Right lobe of liver (tissue), 4 donors: ENCODE measurements at regions not wholly inside any gene's neighbourhood (a gene's known extent, or its start where the extent isn't known, plus 50 kb on each side); places are given as distances from the start of the nearest gene placed in this dataset.

ENCODE experiments used
- POLR2A ChIP-seq: fragments of 450-650 bp; IDR thresholded peaks from one replicate; pipeline ENCODE4 v1.6.1; 2017; ENCODE audit warnings: antibody characterized with exemption, mild to moderate bottlenecking
- TF ChIP-seq, protein P1 (sequence below), 4 donors: fragments of 200-600 bp in 3 of 4; fragments of 450-650 bp in 1 of 4; IDR thresholded peaks; one replicate each; pipeline versions ENCODE4 v1.5.1 to v1.8.0; 2016 to 2022; ENCODE audit warnings: antibody characterized with exemption in 4 of 4, mild to moderate bottlenecking in 2 of 4
- donor health status: DM: no; HTN: no; CAD: no.
- donor health status: DM: no; HTN: no; CAD: no.
- donor health status: DM: no; HTN: yes; CAD: no.

DNA sequence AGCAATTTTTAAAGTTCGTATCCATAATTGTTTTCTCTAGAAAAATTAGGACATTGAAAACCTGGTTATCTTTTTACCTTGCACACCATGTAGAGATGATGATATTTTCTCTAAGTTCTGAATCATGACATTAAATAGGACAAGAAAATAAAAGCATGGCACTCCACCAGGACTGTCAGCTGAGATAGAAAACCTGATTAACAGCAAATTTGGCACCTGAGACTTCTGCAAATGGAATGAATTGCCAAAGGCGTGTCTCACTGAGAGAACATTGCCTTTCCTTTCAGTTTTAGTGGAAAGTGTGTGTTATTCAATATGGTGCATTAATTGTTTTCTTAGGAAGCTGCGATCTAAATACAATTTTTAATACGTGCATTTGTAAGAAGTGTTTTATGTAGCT, 164.7 kb downstream of the LRRC30 start:
- TF ChIP-seq POLR2A, result no peak
- TF ChIP-seq, protein P1, sequence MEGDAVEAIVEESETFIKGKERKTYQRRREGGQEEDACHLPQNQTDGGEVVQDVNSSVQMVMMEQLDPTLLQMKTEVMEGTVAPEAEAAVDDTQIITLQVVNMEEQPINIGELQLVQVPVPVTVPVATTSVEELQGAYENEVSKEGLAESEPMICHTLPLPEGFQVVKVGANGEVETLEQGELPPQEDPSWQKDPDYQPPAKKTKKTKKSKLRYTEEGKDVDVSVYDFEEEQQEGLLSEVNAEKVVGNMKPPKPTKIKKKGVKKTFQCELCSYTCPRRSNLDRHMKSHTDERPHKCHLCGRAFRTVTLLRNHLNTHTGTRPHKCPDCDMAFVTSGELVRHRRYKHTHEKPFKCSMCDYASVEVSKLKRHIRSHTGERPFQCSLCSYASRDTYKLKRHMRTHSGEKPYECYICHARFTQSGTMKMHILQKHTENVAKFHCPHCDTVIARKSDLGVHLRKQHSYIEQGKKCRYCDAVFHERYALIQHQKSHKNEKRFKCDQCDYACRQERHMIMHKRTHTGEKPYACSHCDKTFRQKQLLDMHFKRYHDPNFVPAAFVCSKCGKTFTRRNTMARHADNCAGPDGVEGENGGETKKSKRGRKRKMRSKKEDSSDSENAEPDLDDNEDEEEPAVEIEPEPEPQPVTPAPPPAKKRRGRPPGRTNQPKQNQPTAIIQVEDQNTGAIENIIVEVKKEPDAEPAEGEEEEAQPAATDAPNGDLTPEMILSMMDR (IDR thresholded peaks at IDR 0.05), result no peak
